K562 (cell line): ENCODE measurements at regions not wholly inside any gene's neighbourhood (a gene's known extent, or its start where the extent isn't known, plus 50 kb on each side); places are given as distances from the start of the nearest gene placed in this dataset.
"Not testable (repeated sequence)": the region's sequence is repeated elsewhere in the genome, so short reads cannot be mapped to it uniquely, and the experiment has no call there.

ENCODE experiments used
- ATAC-seq: fragments of 200-7000 bp; cut with Tn5 transposase; 3 replicates; pipeline ENCODE4 v1.9.1; 2020; ENCODE audit warnings: moderate library complexity
- BruUV-seq: library from RNA; stranded (reverse); fragments of 400-500 nt; replicated peaks from 2 replicates; lab custom pipeline; 2021; lab: Mats Ljungman, UMichigan
- CTCF ChIA-PET: fragments of 300-600 bp; formaldehyde crosslinking; extraction: SDS; loops from one replicate; lab custom pipeline; 2021; ENCODE audit warnings: low intra/inter-chr PET ratio; lab: Yijun Ruan, JAX
- POLR2A ChIA-PET: fragments of 300-600, 350-650 bp; sonication (Branson Sonifier 250); formaldehyde crosslinking; extraction: SDS; loops from one replicate; lab custom pipeline; 2021; ENCODE audit warnings: antibody characterized with exemption, inconsistent platforms; lab: Yijun Ruan, JAX
- DNase-seq, 4 experiments: peaks; one replicate each; pipeline versions ENCODE4 v3.0.0 to v3.0.0-alpha.2; 2011 to 2018; ENCODE audit warnings: low spot score in 3 of 4, mixed read lengths in 3 of 4; ENCODE audit errors: extremely low read depth in 1 of 4
- FAIRE-seq: peaks from 2 replicates; lab custom pipeline; 2011; peaks lifted over from hg19 to GRCh38; lab: Jason Lieb, UNC
- H2AFZ ChIP-seq: 2 replicates; pipeline ENCODE4 v1.6.0; 2011; ENCODE audit warnings: low read depth, low read length, control low read depth, inconsistent platforms
- H3K27ac ChIP-seq: fragments of 200-600 bp; 3 replicates; pipeline ENCODE4 v1.8.0; 2011; ENCODE audit warnings: low read depth, mild to moderate bottlenecking, control low read depth, inconsistent platforms, low read length, moderate library complexity, mixed read lengths; ENCODE audit errors: extremely low read depth
- H3K27me3 ChIP-seq, 2 experiments: fragments of 300-600 bp in 1 of 2; 2 replicates in 1 of 2; 3 replicates in 1 of 2; pipeline versions ENCODE4 v1.6.0 to v1.8.0; 2011; ENCODE audit warnings: inconsistent platforms in 2 of 2, low read length in 2 of 2, mild to moderate bottlenecking in 1 of 2, mixed read lengths in 1 of 2, moderate library complexity in 1 of 2; ENCODE audit not compliant: control insufficient read depth in 2 of 2, insufficient read depth in 2 of 2
- H3K36me3 ChIP-seq: fragments of 300-600 bp; 3 replicates; pipeline ENCODE4 v1.8.0; 2011; ENCODE audit warnings: mild to moderate bottlenecking, low read length, inconsistent platforms; ENCODE audit not compliant: control insufficient read depth, insufficient read depth
- H3K4me1 ChIP-seq, 2 experiments: fragments of 200-600 bp in 1 of 2; replicated peaks in 1 of 2; 2 replicates in 1 of 2; 3 replicates in 1 of 2; pipeline versions ENCODE4 v1.5.1 to v1.8.0; 2011; ENCODE audit warnings: inconsistent platforms in 2 of 2, low read length in 2 of 2, mild to moderate bottlenecking in 1 of 2, mixed read lengths in 1 of 2, moderate library complexity in 1 of 2; ENCODE audit not compliant: control insufficient read depth in 2 of 2, insufficient read depth in 2 of 2
- H3K4me2 ChIP-seq: 2 replicates; pipeline ENCODE4 v1.6.1; 2011; ENCODE audit warnings: low read length, control low read depth, inconsistent platforms, mixed read lengths; ENCODE audit not compliant: insufficient read depth
- H3K4me3 ChIP-seq: fragments of 200-600 bp; sonication (generic), shearing (Covaris generic); 2 replicates; pipeline ENCODE4 v1.5.1; 2016; ENCODE audit warnings: control low read depth, inconsistent platforms
- H3K79me2 ChIP-seq: fragments of 200-600 bp; 3 replicates; pipeline ENCODE4 v1.8.0; 2011; ENCODE audit warnings: low read length, inconsistent platforms; ENCODE audit not compliant: control insufficient read depth, insufficient read depth
- H3K9ac ChIP-seq, 2 experiments: 2 replicates each; pipeline versions ENCODE4 v1.6.0 to v1.6.1; 2011; ENCODE audit warnings: low read depth in 2 of 2, low read length in 2 of 2, control low read depth in 1 of 2, inconsistent platforms in 1 of 2, mild to moderate bottlenecking in 1 of 2, mixed read lengths in 1 of 2; ENCODE audit not compliant: insufficient read depth in 1 of 2
- H3K9me1 ChIP-seq: one replicate; pipeline ENCODE4 v1.6.0; 2011; ENCODE audit warnings: inconsistent platforms, mild to moderate bottlenecking, low read length, moderate library complexity; ENCODE audit not compliant: control insufficient read depth, insufficient read depth
- H3K9me3 ChIP-seq: replicated peaks from 2 replicates; pipeline ENCODE4 v1.5.1; 2011; ENCODE audit warnings: low read depth, low read length, inconsistent platforms; ENCODE audit not compliant: control insufficient read depth, insufficient read depth
- H4K20me1 ChIP-seq: replicated peaks from 2 replicates; pipeline ENCODE4 v1.6.1; 2011; ENCODE audit warnings: low read length, inconsistent platforms, mixed read lengths; ENCODE audit not compliant: control insufficient read depth, insufficient read depth
- NRF1 ChIP-seq, 2 experiments: fragments of 450-650 bp; IDR thresholded peaks in 1 of 2; conservative IDR thresholded peaks in 1 of 2; 2 replicates each; pipeline ENCODE4 v1.6.1; 2014; ENCODE audit warnings: mild to moderate bottlenecking in 2 of 2
- WGBS: fragments of 100-300 bp; shearing (Covaris generic); methylation state at CpG from one replicate; pipeline ENCODE4 v1.1.6; 2016; ENCODE audit warnings: low coverage, mixed read lengths; ENCODE audit not compliant: insufficient coverage; ENCODE audit errors: missing lambda C conversion rate; 5-methylcytosine and 5-hydroxymethylcytosine counted together
- in situ Hi-C: fragments of 300-500 bp; cut with MboI; formaldehyde crosslinking; loops from 4 replicates; pipeline ENCODE4 v1.15.0; 2018; ENCODE audit warnings: inconsistent platforms, mixed read lengths
- intact Hi-C: fragments of 100-400 bp; cut with micrococcal nuclease; formaldehyde crosslinking; loops from 2 replicates; pipeline ENCODE4 v1.14.2; 2022

GRCh38 chr20:29323631-29324515 lies 1933.6 kb upstream of the DEFB115 start:
- H3K27me3 ChIP-seq, CTCF ChIA-PET, H3K36me3 ChIP-seq, H3K4me3 ChIP-seq, H3K79me2 ChIP-seq, POLR2A ChIA-PET, DNase-seq, BruUV-seq, ATAC-seq, H3K9ac ChIP-seq, H3K27ac ChIP-seq, H3K9me1 ChIP-seq, H3K4me1 ChIP-seq, H3K9me3 ChIP-seq, H2AFZ ChIP-seq, H3K4me2 ChIP-seq, intact Hi-C loops, H4K20me1 ChIP-seq, FAIRE-seq: not testable (repeated sequence)
- 8% methylated on average over 13 of the region's 37 CpGs for WGBS
- in situ Hi-C loops = loop anchor here (25.0 kb wide), 1 partner anchor 1013 kb away; no protein-coding TSS in a partner anchor

- POLR2A ChIA-PET = not testable (repeated sequence)
Measured at GRCh38 chr20:29324516-29325303, 1932.8 kb upstream of the DEFB115 start.

More at GRCh38 chr20:29324516-29325303, 1932.8 kb upstream of the DEFB115 start:
- H3K4me1 ChIP-seq, H2AFZ ChIP-seq, H3K36me3 ChIP-seq, BruUV-seq, H3K4me2 ChIP-seq, DNase-seq, H3K9me1 ChIP-seq, ATAC-seq, FAIRE-seq, H3K4me3 ChIP-seq, H3K27me3 ChIP-seq, H3K27ac ChIP-seq, H3K9ac ChIP-seq, H4K20me1 ChIP-seq, H3K9me3 ChIP-seq, CTCF ChIA-PET, intact Hi-C loops, H3K79me2 ChIP-seq: not testable (repeated sequence)
- 11% methylated on average over 15 of the region's 34 CpGs for WGBS
- peak; percentile 66 to 74 for TF ChIP-seq NRF1 (conservative IDR thresholded peaks at IDR 0.05 in 1 of 2, IDR thresholded peaks at IDR 0.05 in 1 of 2)
- in situ Hi-C loops = loop anchor here (25.0 kb wide), 2 partner anchors 1013 to 1538 kb away; no protein-coding TSS in a partner anchor
